ENCODE measurements at regions not wholly inside any gene's neighbourhood (a gene's known extent, or its start where the extent isn't known, plus 50 kb on each side); places are given as distances from the start of the nearest gene placed in this dataset.

DNA sequence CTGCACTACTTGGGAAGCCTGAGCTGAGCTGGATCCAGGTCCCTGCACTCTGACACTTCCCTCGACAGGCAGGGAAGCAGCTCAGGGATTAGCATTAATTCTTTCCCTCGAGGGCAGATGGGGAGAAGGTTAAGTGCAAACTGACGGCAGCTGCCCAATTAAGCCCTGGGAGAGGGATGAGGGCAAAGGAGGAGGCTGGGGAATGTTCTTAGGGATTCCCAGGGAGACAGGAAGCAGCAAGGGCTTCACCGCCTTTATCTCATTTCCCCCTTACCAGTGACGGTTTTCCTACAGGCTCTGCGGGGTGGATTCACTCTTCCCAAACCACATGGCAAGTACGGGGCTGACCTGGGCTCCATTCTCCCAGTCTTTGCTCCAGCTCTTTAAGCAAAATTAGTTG, 519.0 kb upstream of the PROK2 start:
- TF ChIP-seq, protein P1, sequence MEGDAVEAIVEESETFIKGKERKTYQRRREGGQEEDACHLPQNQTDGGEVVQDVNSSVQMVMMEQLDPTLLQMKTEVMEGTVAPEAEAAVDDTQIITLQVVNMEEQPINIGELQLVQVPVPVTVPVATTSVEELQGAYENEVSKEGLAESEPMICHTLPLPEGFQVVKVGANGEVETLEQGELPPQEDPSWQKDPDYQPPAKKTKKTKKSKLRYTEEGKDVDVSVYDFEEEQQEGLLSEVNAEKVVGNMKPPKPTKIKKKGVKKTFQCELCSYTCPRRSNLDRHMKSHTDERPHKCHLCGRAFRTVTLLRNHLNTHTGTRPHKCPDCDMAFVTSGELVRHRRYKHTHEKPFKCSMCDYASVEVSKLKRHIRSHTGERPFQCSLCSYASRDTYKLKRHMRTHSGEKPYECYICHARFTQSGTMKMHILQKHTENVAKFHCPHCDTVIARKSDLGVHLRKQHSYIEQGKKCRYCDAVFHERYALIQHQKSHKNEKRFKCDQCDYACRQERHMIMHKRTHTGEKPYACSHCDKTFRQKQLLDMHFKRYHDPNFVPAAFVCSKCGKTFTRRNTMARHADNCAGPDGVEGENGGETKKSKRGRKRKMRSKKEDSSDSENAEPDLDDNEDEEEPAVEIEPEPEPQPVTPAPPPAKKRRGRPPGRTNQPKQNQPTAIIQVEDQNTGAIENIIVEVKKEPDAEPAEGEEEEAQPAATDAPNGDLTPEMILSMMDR (conservative IDR thresholded peaks at IDR 0.05): no peak
- no peaks in the 10 kb centered on the region for H3K36me3 ChIP-seq (ENCODE audit: control insufficient read depth, insufficient read depth, low read length)
- no peaks in the 10 kb centered on the region for H3K36me3 Mint-ChIP-seq (ENCODE audit: low read depth)
- H3K4me3 ChIP-seq (ENCODE audit: low read length): no peak overlapping the region
- no peaks in the 10 kb centered on the region for H3K9me3 Mint-ChIP-seq
- DNase-seq: peak; percentile 69
- H3K9ac ChIP-seq (ENCODE audit: extremely low read depth, low read length, poor library complexity, severe bottlenecking): no peak overlapping the region
- H3K27me3 ChIP-seq (ENCODE audit: control insufficient read depth, insufficient read depth, low read length, poor library complexity, severe bottlenecking): no peaks in the 10 kb centered on the region
- H3K4me1 ChIP-seq (ENCODE audit: control insufficient read depth, insufficient read depth, low read length): no peaks in the 10 kb centered on the region
- peaks cover 12% of the 10 kb centered on the region for H3K4me1 Mint-ChIP-seq
- WGBS, 2 experiments (ENCODE audit: insufficient coverage in 1 of 2, insufficient read length in 1 of 2): 48% methylated on average over 7 of the region's 7 CpGs; no CpG with 5 or more reads in 1 of the 2 experiments
- H3K9me3 ChIP-seq (ENCODE audit: control insufficient read depth, low read length): no peaks in the 10 kb centered on the region
- no peak overlapping the region for H3K27ac ChIP-seq (ENCODE audit: low read depth, low read length)
- H3K4me3 Mint-ChIP-seq: no peak overlapping the region
- no peak overlapping the region for H3K27ac Mint-ChIP-seq
- peaks cover 17% of the 10 kb centered on the region for H3K27me3 Mint-ChIP-seq (ENCODE audit: insufficient read depth)

DNA sequence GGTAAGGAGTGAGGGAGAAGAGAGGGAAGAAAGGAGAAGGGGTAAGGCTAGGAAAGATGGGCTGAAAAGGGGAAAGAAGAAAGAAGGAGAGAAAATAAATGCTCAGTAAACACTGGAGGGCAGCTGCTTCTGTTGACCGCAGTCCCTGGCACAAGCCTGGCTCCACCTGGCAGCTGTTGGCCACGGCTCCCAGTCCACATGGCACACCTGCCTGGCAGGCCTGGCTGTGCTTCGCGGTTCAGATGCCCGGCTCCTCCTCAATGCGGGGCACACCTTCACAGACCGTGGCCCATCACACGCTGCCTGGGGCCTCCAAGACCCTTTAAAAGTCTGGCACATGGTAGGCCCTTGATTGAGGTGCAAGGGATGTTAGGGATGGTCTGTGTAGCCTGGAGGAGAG, 516.8 kb upstream of the PROK2 start:
- no peak overlapping the region for H3K27ac Mint-ChIP-seq
- H3K4me1 Mint-ChIP-seq: peaks cover 8% of the 10 kb centered on the region
- Histone ChIP-seq H3K36me3 (ENCODE audit: control insufficient read depth, insufficient read depth, low read length) (no peaks in the 10 kb centered on the region), H3K4me1 (ENCODE audit: control insufficient read depth, insufficient read depth, low read length) (no peaks in the 10 kb centered on the region), H3K27me3 (ENCODE audit: control insufficient read depth, insufficient read depth, low read length, poor library complexity, severe bottlenecking) (no peaks in the 10 kb centered on the region), H3K9me3 (ENCODE audit: control insufficient read depth, low read length) (no peaks in the 10 kb centered on the region), H3K4me3 (ENCODE audit: low read length) (no peak overlapping the region), H3K27ac (ENCODE audit: low read depth, low read length) (no peak overlapping the region), H3K9ac (ENCODE audit: extremely low read depth, low read length, poor library complexity, severe bottlenecking) (no peak overlapping the region)
- no peak for DNase-seq
- H3K27me3 Mint-ChIP-seq (ENCODE audit: insufficient read depth): peaks cover 17% of the 10 kb centered on the region
- H3K36me3 Mint-ChIP-seq (ENCODE audit: low read depth): no peaks in the 10 kb centered on the region
- H3K4me3 Mint-ChIP-seq: no peak overlapping the region
- TF ChIP-seq, protein P1 (conservative IDR thresholded peaks at IDR 0.05): no peak
- WGBS, 2 experiments (ENCODE audit: insufficient coverage in 1 of 2, insufficient read length in 1 of 2): 96 to 98% methylated on average over 7 to 8 of the region's 8 CpGs
- H3K9me3 Mint-ChIP-seq: no peaks in the 10 kb centered on the region

DNA sequence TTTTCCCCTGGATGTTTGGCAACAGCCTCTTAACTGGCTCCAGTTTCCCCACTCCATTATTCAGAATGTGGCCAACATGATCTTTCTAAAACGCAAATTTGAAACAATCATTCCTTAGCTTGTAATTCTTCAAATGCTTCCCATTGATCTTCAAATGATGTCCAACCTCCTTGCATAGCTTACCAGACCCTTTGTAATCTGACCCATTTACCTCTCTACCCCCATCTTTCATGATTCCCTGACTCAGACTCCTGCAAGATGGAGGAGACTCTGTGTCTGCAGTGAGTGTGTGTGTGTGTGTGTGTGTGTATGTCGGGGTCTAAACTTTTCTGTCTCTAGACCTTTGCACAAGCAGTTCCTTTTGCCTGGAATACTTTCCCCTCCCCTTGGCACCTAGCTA, 515.7 kb upstream of the PROK2 start:
- Mint-ChIP-seq H3K27me3 (ENCODE audit: insufficient read depth) (peaks cover 14% of the 10 kb centered on the region), H3K36me3 (ENCODE audit: low read depth) (no peaks in the 10 kb centered on the region), H3K27ac (no peak overlapping the region), H3K9me3 (no peaks in the 10 kb centered on the region), H3K4me1 (peaks cover 8% of the 10 kb centered on the region), H3K4me3 (no peak overlapping the region)
- Histone ChIP-seq H3K4me3 (ENCODE audit: low read length) (no peak overlapping the region), H3K9ac (ENCODE audit: extremely low read depth, low read length, poor library complexity, severe bottlenecking) (no peak overlapping the region), H3K27me3 (ENCODE audit: control insufficient read depth, insufficient read depth, low read length, poor library complexity, severe bottlenecking) (no peaks in the 10 kb centered on the region), H3K4me1 (ENCODE audit: control insufficient read depth, insufficient read depth, low read length) (no peaks in the 10 kb centered on the region), H3K27ac (ENCODE audit: low read depth, low read length) (no peak overlapping the region), H3K36me3 (ENCODE audit: control insufficient read depth, insufficient read depth, low read length) (no peaks in the 10 kb centered on the region), H3K9me3 (ENCODE audit: control insufficient read depth, low read length) (no peaks in the 10 kb centered on the region)
- 81 to 90% methylated on average over 1 to 2 of the region's 2 CpGs for WGBS, 2 experiments (ENCODE audit: insufficient coverage in 1 of 2, insufficient read length in 1 of 2)
- TF ChIP-seq, protein P1 (conservative IDR thresholded peaks at IDR 0.05): no peak
- no peak for DNase-seq
